Stomach (tissue), 8 donors: ENCODE measurements at regions not wholly inside any gene's neighbourhood (a gene's known extent, or its start where the extent isn't known, plus 50 kb on each side); places are given as distances from the start of the nearest gene placed in this dataset.

Experiments
- DNase-seq, 2 donors: peaks; one replicate each; pipeline versions ENCODE4 v3.0.0 to v3.0.0-alpha.2; 2013 to 2019
- H3K27ac ChIP-seq, 5 donors: fragments of 200-600 bp in 4 of 5; sonication (generic) in 4 of 5; one replicate each; pipeline ENCODE4 v1.5.1; 2013 to 2019; ENCODE audit warnings: mild to moderate bottlenecking in 1 of 5, moderate library complexity in 1 of 5
- H3K27me3 ChIP-seq, 3 donors: fragments of 200-600 bp; sonication (generic); one replicate each; pipeline ENCODE4 v1.5.1; 2017 to 2019; ENCODE audit warnings: mixed run types in 1 of 3
- H3K36me3 ChIP-seq, 4 donors: fragments of 200-600 bp; sonication (generic); 1 replicate in 3 of 4; 2 replicates in 1 of 4; pipeline ENCODE4 v1.5.1; 2016 to 2019
- H3K4me1 ChIP-seq, 4 donors: fragments of 200-600 bp; sonication (generic); one replicate each; pipeline ENCODE4 v1.5.1; 2016 to 2019
- H3K4me3 ChIP-seq, 4 donors: fragments of 200-600 bp; sonication (generic) in 3 of 4; one replicate each; pipeline ENCODE4 v1.5.1; 2016 to 2019; ENCODE audit warnings: mild to moderate bottlenecking in 1 of 4
- H3K9me3 ChIP-seq, 4 donors: fragments of 200-600 bp; sonication (generic); one replicate each; pipeline ENCODE4 v1.5.1; 2016 to 2019
- CTCF ChIP-seq, 7 experiments: fragments of 450-650 bp in 4 of 7; fragments of 200-600 bp in 3 of 7; sonication (generic) in 3 of 7; IDR thresholded peaks; one replicate each; pipeline ENCODE4 v1.5.1; 2016 to 2019; ENCODE audit warnings: antibody characterized with exemption in 7 of 7, control low read depth in 2 of 7, mild to moderate bottlenecking in 1 of 7
- EP300 ChIP-seq: sonication (generic); formaldehyde crosslinking; IDR thresholded peaks from one replicate; pipeline ENCODE4 v1.6.1; 2017; ENCODE audit warnings: antibody characterized with exemption
- POLR2A ChIP-seq, 4 donors: fragments of 450-650 bp; IDR thresholded peaks; one replicate each; pipeline ENCODE4 v1.6.1; 2016; ENCODE audit warnings: antibody characterized with exemption in 4 of 4, control low read depth in 2 of 4, mild to moderate bottlenecking in 1 of 4, moderate library complexity in 1 of 4
- POLR2AphosphoS5 ChIP-seq, 3 donors: sonication (generic); formaldehyde crosslinking; IDR thresholded peaks; one replicate each; pipeline ENCODE4 v1.6.1; 2016; ENCODE audit warnings: antibody characterized with exemption in 3 of 3
- WGBS, 5 donors: extraction: QIAGEN DNeasy Blood & Tissue Kit in 3 of 5; methylation state at CpG; one replicate each; pipeline versions ENCODE4 v1.1.5 to v1.1.7; 2013 to 2018; 5-methylcytosine and 5-hydroxymethylcytosine counted together
- intact Hi-C: fragments of 100-400 bp; cut with DNase I; formaldehyde crosslinking; loops from one replicate; pipeline ENCODE4 v1.15.1; 2023; ENCODE audit warnings: low total_unique reads
- donor health status: healthy with polysubstance abuse.
- donor health status: Bipolar disorder and iron deficiency.
- donor health status: healthy.

GRCh38 chr13:105142556-105142955 is 1392.9 kb downstream of the EFNB2 start:
- no peak for TF ChIP-seq EP300
- TF ChIP-seq POLR2AphosphoS5 (IDR thresholded peaks at IDR 0.05): no peak
- no peak for TF ChIP-seq CTCF (IDR thresholded peaks at IDR 0.05)
- no peak for TF ChIP-seq POLR2A (IDR thresholded peaks at IDR 0.05)
- 33 to 73% (median 46%) methylated on average over 2 of the region's 2 CpGs for WGBS, 5 donors
- H3K4me1 ChIP-seq: no peaks in the 10 kb centered on the region
- H3K27me3 ChIP-seq: no peaks in the 10 kb centered on the region
- no peaks in the 10 kb centered on the region for H3K9me3 ChIP-seq
- H3K27ac ChIP-seq: no peak overlapping the region
- no peaks in the 10 kb centered on the region for H3K36me3 ChIP-seq
- no peak for DNase-seq
- no peak overlapping the region for H3K4me3 ChIP-seq
- intact Hi-C loops: no loop called here

DNA sequence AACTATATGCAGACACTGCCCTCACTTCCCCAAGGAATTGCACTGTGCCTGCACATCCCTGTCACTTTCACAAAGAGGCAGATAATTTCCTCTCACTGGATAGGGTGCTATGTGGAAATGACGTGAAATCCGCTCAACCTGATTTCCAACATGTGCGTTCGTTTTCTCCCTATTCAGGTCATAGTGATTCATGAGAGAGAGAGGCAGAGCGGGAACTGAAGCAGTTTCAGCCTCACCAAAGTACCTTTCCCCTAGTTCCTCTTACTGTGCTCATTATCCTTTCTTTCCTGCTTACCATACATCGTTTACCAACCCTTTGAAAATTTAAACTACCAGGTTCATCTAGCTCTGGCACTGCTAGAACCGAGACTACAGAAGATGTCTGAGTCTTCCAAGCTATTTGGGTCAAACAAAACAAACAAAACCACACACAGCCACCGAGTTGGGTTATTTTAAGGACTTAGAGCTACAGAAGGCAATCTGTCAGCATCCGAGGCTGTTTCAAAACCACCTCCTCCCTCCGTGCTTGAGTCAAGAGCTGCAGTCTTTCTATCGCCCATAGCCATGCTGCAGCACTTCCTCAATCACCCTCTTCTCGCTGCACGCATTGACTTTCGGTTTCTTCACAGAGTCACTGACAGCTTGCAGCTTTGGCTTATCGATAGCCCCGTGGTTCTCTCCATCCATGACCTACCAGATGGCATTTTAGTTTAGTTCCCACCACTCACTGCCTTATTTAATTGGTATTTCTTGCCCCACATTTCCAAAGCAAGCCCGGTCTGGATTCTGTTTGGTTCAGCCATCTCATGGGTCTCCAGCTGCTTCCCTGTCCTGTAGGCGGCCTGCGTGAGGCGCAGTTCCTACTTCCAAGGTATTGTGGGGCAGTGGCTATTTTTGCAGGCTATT is 1395.8 kb downstream of the EFNB2 start:
- H3K27ac ChIP-seq: peak overlapping the region in 4 of 5 donors; percentile 28 to 71 (median 53)
- DNase-seq: peak; percentile 27 to 58
- WGBS, 5 donors: 55 to 69% (median 65%) methylated on average over 20 of the region's 20 CpGs

DNA sequence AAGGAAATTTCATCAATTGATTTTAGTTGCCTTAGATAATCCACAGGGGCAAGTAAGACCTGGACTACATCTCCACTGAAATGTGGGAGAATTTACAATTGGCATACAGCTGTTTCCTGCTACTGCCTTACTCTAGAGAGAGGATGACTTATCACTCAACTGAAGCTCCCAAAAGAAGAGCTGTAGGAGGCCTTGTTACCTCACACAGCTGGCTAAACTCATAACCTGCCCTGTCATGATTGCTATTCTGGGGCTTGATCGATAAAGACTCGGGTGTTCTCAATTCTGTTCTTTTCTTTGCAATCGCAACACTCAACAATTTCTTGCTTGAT is 1396.4 kb downstream of the EFNB2 start:
- Histone ChIP-seq H3K27ac (peak overlapping the region in 2 of 5 donors; percentile 28 to 71), H3K9me3 (no peaks in the 10 kb centered on the region), H3K27me3 (no peaks in the 10 kb centered on the region), H3K4me1 (no peaks in the 10 kb centered on the region), H3K4me3 (peak overlapping the region in 2 of 4 donors; percentile 32), H3K36me3 (no peaks in the 10 kb centered on the region)
- WGBS, 5 donors: 70 to 86% (median 78%) methylated on average over 3 of the region's 3 CpGs
- intact Hi-C loops: no loop called here
- no peak for TF ChIP-seq POLR2AphosphoS5 (IDR thresholded peaks at IDR 0.05)
- TF ChIP-seq EP300: no peak
- no peak for TF ChIP-seq CTCF (IDR thresholded peaks at IDR 0.05)
- TF ChIP-seq POLR2A (IDR thresholded peaks at IDR 0.05): no peak
- DNase-seq: no peak

More for the DNA sequence above, 1395.8 kb downstream of the EFNB2 start:
- H3K4me3 ChIP-seq: peak overlapping the region; percentile 12 to 37 (median 32)
- H3K4me1 ChIP-seq: no peaks in the 10 kb centered on the region
- intact Hi-C loops: no loop called here
- no peaks in the 10 kb centered on the region for H3K27me3 ChIP-seq
- H3K36me3 ChIP-seq: no peaks in the 10 kb centered on the region
- H3K9me3 ChIP-seq: no peaks in the 10 kb centered on the region
- no peak for TF ChIP-seq POLR2AphosphoS5 (IDR thresholded peaks at IDR 0.05)
- no peak for TF ChIP-seq POLR2A (IDR thresholded peaks at IDR 0.05)
- no peak for TF ChIP-seq EP300
- TF ChIP-seq CTCF (IDR thresholded peaks at IDR 0.05): no peak

DNA sequence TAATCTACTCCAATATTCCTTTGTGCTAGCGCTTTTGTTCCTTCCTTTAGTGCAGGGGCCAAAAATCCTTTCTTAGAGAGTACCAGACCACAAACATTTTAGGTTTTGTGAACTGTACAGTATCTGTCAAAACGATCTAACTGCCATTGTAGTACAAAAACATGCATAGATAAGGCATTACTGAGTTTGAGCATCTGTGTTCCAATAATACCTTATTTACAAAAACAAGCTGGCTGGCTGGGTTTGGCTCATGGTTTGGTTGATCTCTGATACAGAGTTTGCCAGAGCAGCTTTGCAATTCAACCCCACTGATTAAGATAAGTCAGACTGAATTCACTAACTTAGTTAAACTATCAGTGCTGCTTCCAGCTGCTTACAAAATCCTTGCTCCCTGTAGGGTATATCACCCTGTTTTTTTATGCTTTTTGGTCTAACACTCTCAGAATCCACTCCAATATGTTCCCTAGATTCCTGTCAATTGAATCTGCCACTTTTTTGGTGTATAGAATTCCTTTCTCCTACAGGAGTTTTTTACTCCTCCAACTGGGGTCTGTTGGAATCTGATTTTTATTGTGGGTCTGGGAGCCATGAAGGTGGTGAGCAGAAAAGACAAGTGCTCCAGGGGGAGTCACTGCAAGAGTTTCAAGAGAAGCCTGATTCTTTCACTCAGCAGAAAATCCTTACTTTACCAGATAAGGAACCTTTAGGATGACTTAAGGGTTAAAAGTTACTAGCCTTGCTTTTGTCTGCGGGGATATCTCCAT is 1399.4 kb downstream of the EFNB2 start:
- no peak for TF ChIP-seq POLR2A (IDR thresholded peaks at IDR 0.05)
- TF ChIP-seq EP300: no peak
- no peak for TF ChIP-seq POLR2AphosphoS5 (IDR thresholded peaks at IDR 0.05)
- TF ChIP-seq CTCF (IDR thresholded peaks at IDR 0.05): no peak
- no peak for DNase-seq
- Histone ChIP-seq H3K27me3 (no peaks in the 10 kb centered on the region), H3K9me3 (no peaks in the 10 kb centered on the region), H3K36me3 (no peaks in the 10 kb centered on the region), H3K4me1 (no peaks in the 10 kb centered on the region), H3K27ac (no peak overlapping the region), H3K4me3 (no peak overlapping the region)
- intact Hi-C loops: no loop called here
- WGBS, 5 donors: 45 to 57% (median 47%) methylated on average over 3 of the region's 3 CpGs
